ENCODE measurements at regions not wholly inside any gene's neighbourhood (a gene's known extent, or its start where the extent isn't known, plus 50 kb on each side); places are given as distances from the start of the nearest gene placed in this dataset.

- WGBS, 3 donors = 7 to 10% (median 9%) methylated on average over 14 of the region's 14 CpGs
- intact Hi-C loops (cut with DNase I) = loop anchor here in 1 of 2 donors (10.0 kb wide), 1 partner anchor 149 kb away; no protein-coding TSS in a partner anchor
Measured at GRCh38 chr11:43555816-43556611, 124.5 kb upstream of the HSD17B12 start.

GRCh38 chr11:43556612-43557375 lies 123.7 kb upstream of the HSD17B12 start:
- intact Hi-C loops (cut with DNase I) = loop anchor here in 1 of 2 donors (10.0 kb wide), 1 partner anchor 148 kb away; no protein-coding TSS in a partner anchor
- H3K36me3 ChIP-seq (ENCODE audit: insufficient read depth in 1 of 2, low read depth in 1 of 2) = no peaks in the 10 kb centered on the region
- DNase-seq (no peak), ATAC-seq (no peak)
- no peaks in the 10 kb centered on the region for H3K9me3 ChIP-seq
- WGBS, 3 donors = 3 to 6% (median 3%) methylated on average over 10 of the region's 10 CpGs
- H3K27me3 ChIP-seq (ENCODE audit: insufficient read depth in 3 of 3, low read length in 2 of 3) = peaks cover 5 to 82% (median 23%) of the 10 kb centered on the region in 3 donors
- TF ChIP-seq CTCF (IDR thresholded peaks at IDR 0.05) = no peak
- H3K4me1 ChIP-seq = peaks cover 5% of the 10 kb centered on the region
- H3K27ac ChIP-seq = no peak overlapping the region
- no peak overlapping the region for H3K4me3 ChIP-seq

More at GRCh38 chr11:43555816-43556611, 124.5 kb upstream of the HSD17B12 start:
- DNase-seq = no peak
- TF ChIP-seq CTCF (IDR thresholded peaks at IDR 0.05) = no peak
- Histone ChIP-seq H3K36me3 (ENCODE audit: insufficient read depth in 1 of 2, low read depth in 1 of 2) (no peaks in the 10 kb centered on the region), H3K4me1 (peaks cover 5% of the 10 kb centered on the region), H3K4me3 (no peak overlapping the region), H3K27me3 (ENCODE audit: insufficient read depth in 3 of 3, low read length in 2 of 3) (peaks cover 5 to 82% (median 21%) of the 10 kb centered on the region in 3 donors), H3K9me3 (no peaks in the 10 kb centered on the region), H3K27ac (no peak overlapping the region)
- ATAC-seq = no peak

- H3K36me3 ChIP-seq (ENCODE audit: insufficient read depth in 1 of 2, low read depth in 1 of 2) = no peaks in the 10 kb centered on the region
- no peak for DNase-seq
- H3K9me3 ChIP-seq = no peaks in the 10 kb centered on the region
- intact Hi-C loops (cut with DNase I) = loop anchor here in 1 of 2 donors (10.0 kb wide), 1 partner anchor 147 kb away; no protein-coding TSS in a partner anchor
- WGBS, 3 donors = 2 to 4% (median 3%) methylated on average over 13 of the region's 13 CpGs
- H3K4me3 ChIP-seq = no peak overlapping the region
- H3K4me1 ChIP-seq = peaks cover 5% of the 10 kb centered on the region
- TF ChIP-seq CTCF (IDR thresholded peaks at IDR 0.05) = peak; percentile 19
- peaks cover 5 to 74% (median 23%) of the 10 kb centered on the region in 3 donors for H3K27me3 ChIP-seq (ENCODE audit: insufficient read depth in 3 of 3, low read length in 2 of 3)
- H3K27ac ChIP-seq = no peak overlapping the region
- ATAC-seq = no peak
Measured at GRCh38 chr11:43557553-43558110, 122.9 kb upstream of the HSD17B12 start.

- peaks cover 5 to 70% (median 21%) of the 10 kb centered on the region in 3 donors for H3K27me3 ChIP-seq (ENCODE audit: insufficient read depth in 3 of 3, low read length in 2 of 3)
- TF ChIP-seq CTCF (IDR thresholded peaks at IDR 0.05) = no peak
- no peak for DNase-seq
Measured at GRCh38 chr11:43558146-43558545, 122.4 kb upstream of the HSD17B12 start.

More at GRCh38 chr11:43558146-43558545, 122.4 kb upstream of the HSD17B12 start:
- no peak for ATAC-seq
- 2 to 7% (median 3%) methylated on average over 5 of the region's 5 CpGs for WGBS, 3 donors
- Histone ChIP-seq H3K9me3 (no peaks in the 10 kb centered on the region), H3K4me3 (no peak overlapping the region), H3K4me1 (peaks cover 5% of the 10 kb centered on the region), H3K27ac (no peak overlapping the region), H3K36me3 (ENCODE audit: insufficient read depth in 1 of 2, low read depth in 1 of 2) (no peaks in the 10 kb centered on the region)
- intact Hi-C loops (cut with DNase I) = loop anchor here in 1 of 2 donors (10.0 kb wide), 1 partner anchor 147 kb away; no protein-coding TSS in a partner anchor

Data from psoas muscle (tissue), 7 donors.